Epithelial cell of esophagus (primary cell): ENCODE measurements at regions not wholly inside any gene's neighbourhood (a gene's known extent, or its start where the extent isn't known, plus 50 kb on each side); places are given as distances from the start of the nearest gene placed in this dataset.

ENCODE experiments used
- DNase-seq: peaks from one replicate; pipeline ENCODE4 v3.0.0; 2010; ENCODE audit warnings: low read depth
- H3K4me3 ChIP-seq: 2 replicates; pipeline ENCODE4 v1.5.1; 2011; ENCODE audit warnings: mild to moderate bottlenecking, low read length, control low read depth
- TF ChIP-seq, protein P1 (sequence below): IDR thresholded peaks from 2 replicates; pipeline ENCODE4 v1.5.1; 2011; ENCODE audit warnings: low read depth, mild to moderate bottlenecking, low read length, control low read depth, inconsistent platforms; ENCODE audit not compliant: insufficient read depth; ENCODE audit errors: missing control alignments

DNA sequence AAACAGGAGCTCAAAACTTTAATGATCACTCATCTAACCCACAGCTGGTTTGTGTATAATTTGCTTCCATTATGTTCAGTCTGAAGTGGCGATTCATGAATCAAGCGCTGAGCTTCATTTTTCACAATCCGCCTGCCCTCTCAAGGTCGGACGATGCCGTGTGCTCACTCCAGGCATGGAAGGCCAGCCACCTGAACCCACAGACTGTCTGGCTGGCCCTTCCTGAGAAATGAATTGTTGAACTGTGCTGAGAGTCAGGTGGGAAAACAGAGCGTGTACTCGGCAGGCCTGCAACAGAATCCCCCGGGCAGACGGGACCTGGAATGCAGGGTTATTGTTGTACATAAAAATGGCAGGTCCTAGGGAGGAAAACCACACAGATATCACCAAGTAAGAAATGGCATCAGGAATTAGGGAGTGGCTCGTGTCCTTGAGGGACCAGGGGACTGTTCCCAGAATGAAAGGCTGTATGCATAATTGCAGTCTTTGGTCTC, 375.7 kb downstream of the IRX2 start:
- TF ChIP-seq, protein P1, sequence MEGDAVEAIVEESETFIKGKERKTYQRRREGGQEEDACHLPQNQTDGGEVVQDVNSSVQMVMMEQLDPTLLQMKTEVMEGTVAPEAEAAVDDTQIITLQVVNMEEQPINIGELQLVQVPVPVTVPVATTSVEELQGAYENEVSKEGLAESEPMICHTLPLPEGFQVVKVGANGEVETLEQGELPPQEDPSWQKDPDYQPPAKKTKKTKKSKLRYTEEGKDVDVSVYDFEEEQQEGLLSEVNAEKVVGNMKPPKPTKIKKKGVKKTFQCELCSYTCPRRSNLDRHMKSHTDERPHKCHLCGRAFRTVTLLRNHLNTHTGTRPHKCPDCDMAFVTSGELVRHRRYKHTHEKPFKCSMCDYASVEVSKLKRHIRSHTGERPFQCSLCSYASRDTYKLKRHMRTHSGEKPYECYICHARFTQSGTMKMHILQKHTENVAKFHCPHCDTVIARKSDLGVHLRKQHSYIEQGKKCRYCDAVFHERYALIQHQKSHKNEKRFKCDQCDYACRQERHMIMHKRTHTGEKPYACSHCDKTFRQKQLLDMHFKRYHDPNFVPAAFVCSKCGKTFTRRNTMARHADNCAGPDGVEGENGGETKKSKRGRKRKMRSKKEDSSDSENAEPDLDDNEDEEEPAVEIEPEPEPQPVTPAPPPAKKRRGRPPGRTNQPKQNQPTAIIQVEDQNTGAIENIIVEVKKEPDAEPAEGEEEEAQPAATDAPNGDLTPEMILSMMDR: no peak
- no peak overlapping the region for H3K4me3 ChIP-seq
- DNase-seq: no peak

DNA sequence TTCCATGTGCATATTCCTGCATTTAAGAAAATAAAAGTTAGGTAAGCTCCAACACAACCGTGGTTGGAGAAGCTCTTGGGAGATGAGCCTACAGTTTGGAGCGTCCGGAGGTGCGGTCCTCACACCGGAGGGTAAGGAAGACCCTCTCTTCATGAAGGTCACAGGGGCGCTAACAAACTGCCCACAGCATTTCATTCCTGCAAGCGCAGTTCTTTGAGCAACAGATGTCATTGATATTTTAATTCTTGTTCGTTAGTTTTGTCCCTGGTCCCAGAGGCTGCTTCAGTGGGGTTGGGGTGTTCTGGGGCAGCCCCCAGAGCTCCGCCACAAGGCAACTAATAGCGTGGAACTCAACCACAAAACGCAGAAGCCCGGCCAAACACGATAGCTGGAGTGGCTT, 376.2 kb downstream of the IRX2 start:
- no peak for DNase-seq
- TF ChIP-seq, protein P1: no peak
- no peak overlapping the region for H3K4me3 ChIP-seq

DNA sequence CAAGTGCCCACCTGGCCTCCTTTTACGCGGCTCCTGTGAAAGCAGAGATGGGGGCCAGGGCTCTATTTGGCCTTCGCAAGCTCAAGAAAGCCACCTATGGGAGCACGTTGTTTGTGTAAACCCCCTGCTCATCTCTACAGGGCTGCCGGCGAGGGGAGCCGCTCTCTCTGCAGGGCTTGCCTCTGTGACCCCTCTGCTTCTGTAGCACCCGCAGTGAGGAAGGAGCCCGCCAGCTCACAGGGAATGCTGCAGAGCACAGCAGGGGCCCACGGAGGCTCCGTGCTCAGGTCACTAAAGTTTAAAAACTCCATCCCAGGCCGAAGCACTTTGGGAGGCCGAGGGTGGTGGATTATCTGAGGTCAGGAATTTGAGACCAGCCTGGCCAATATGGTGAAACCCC, 376.8 kb downstream of the IRX2 start:
- no peak overlapping the region for H3K4me3 ChIP-seq
- TF ChIP-seq, protein P1: no peak
- DNase-seq: no peak

DNA sequence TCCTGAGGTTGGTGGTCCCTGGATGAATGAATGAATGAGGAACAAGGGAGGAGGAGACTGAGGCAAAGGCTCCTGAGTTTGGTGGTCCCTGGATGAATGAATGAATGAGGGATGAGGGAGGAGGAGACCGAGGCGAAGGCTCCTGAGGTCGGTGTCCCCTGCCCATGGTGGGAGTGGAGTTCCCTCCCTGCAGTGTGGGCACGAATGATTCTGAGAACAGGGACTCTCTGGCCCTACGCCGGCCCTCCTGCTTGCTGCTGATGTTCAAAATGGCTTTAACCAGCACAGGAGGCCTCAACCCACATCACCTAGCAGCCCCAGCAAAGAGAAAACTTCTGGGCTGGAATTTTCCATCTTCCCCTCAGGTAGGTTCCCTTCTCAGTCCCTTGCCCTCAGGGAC, 377.8 kb downstream of the IRX2 start:
- no peak overlapping the region for H3K4me3 ChIP-seq
- TF ChIP-seq, protein P1: no peak
- no peak for DNase-seq

DNA sequence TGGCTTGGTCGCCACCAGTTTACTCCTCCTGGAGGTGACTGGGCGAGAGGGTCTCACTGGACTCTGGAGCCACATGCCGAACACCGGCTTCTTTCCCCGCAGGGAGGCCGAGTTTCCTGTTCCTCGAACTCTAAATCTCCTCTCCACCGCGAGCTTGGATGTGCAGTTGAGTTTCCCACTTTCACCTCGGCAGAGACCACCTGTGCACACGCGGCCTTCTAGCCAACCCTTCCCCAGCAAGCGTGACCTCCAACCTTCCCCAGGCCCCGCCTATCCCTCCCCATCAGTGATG, 380.1 kb downstream of the IRX2 start:
- no peak for DNase-seq
- no peak overlapping the region for H3K4me3 ChIP-seq
- TF ChIP-seq, protein P1: no peak

DNA sequence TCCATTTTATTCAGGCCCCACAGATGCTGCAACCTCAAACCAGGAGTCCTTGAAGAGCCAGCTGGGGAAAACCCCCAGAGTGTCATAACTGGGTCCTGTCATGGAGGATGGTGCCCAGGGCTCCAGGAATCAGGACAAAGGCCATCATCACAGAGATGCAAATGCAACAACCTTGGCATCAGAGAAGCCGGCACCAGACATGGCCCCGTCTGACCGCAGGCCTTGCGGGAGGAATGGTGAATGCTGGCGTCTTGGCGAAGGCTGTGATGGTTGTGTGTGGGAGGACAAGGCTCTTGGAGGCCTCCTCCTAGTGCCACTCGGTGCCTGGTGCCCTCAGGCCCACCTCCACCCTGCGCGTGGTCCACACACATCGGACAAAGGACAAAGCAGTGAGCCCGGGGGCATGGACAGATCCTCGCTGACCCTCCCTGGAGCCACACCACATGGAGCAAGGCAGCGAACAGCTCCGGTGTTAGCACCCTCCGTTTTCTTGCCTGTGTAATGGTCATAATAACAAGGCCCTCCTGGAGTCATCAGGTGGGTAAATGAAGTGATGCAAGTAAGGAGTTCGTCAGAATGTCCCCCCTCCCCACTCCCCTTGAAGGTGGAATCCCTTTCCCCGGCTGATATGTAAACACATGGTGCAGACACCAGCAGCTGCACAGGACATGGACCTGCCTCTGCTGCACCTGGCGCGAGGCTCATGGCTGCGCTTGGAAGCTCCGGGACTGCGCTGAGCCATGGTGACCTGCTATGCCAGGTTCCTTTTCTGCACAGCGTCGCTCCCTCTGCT, 380.7 kb downstream of the IRX2 start:
- TF ChIP-seq, protein P1: no peak

DNA sequence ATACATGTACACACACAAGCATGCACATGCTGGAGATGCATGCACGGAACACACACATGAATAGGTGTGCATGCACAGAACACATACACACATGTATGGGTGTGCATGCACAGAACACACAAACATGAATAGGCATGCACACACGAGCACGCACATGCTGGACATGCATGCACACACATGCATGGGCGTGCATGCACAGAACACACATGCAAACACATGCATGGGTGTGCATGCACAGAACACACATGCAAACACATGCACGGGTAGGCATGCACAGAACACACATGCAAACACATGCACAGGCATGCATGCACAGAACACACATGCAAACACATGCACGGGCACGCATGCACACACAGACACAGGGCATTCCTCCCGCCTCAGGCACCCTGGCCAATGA, 382.3 kb downstream of the IRX2 start:
- H3K4me3 ChIP-seq: no peak overlapping the region
- TF ChIP-seq, protein P1: no peak
- no peak for DNase-seq

More for the DNA sequence above, 380.7 kb downstream of the IRX2 start:
- H3K4me3 ChIP-seq: no peak overlapping the region
- no peak for DNase-seq
